Astrocyte (in vitro differentiated cells and primary cell): ENCODE measurements at regions not wholly inside any gene's neighbourhood (a gene's known extent, or its start where the extent isn't known, plus 50 kb on each side); places are given as distances from the start of the nearest gene placed in this dataset.

Source experiments
- DNase-seq: peaks from one replicate; pipeline ENCODE4 v3.0.0-alpha.2; 2010; ENCODE audit warnings: low read depth
- FAIRE-seq: peaks from 2 replicates; lab custom pipeline; 2011; peaks lifted over from hg19 to GRCh38; lab: Jason Lieb, UNC
- H2AFZ ChIP-seq: 2 replicates; pipeline ENCODE4 v1.6.0; 2012; ENCODE audit warnings: low read depth, low read length, inconsistent platforms
- H3K27ac ChIP-seq: 2 replicates; pipeline ENCODE4 v1.5.1; 2011; ENCODE audit warnings: low read depth, low read length, inconsistent platforms
- H3K27me3 ChIP-seq: 2 replicates; pipeline ENCODE4 v1.6.0; 2011; ENCODE audit warnings: low read length, inconsistent platforms; ENCODE audit not compliant: insufficient read depth
- H3K36me3 ChIP-seq: 2 replicates; pipeline ENCODE4 v1.5.1; 2011; ENCODE audit warnings: low read length, inconsistent platforms; ENCODE audit not compliant: insufficient read depth
- H3K4me1 ChIP-seq: 2 replicates; pipeline ENCODE4 v1.5.1; 2011; ENCODE audit warnings: low read length, inconsistent platforms; ENCODE audit not compliant: insufficient read depth
- H3K4me2 ChIP-seq: 2 replicates; pipeline ENCODE4 v1.6.0; 2012; ENCODE audit warnings: low read length, inconsistent platforms
- H3K4me3 ChIP-seq: 2 replicates; pipeline ENCODE4 v1.5.1; 2011; ENCODE audit warnings: low read depth, mild to moderate bottlenecking, low read length, inconsistent platforms; ENCODE audit not compliant: insufficient read depth
- H3K79me2 ChIP-seq: 2 replicates; pipeline ENCODE4 v1.6.0; 2012; ENCODE audit warnings: mild to moderate bottlenecking, low read length, inconsistent platforms; ENCODE audit not compliant: insufficient read depth
- H3K9ac ChIP-seq: 2 replicates; pipeline ENCODE4 v1.6.0; 2012; ENCODE audit warnings: mild to moderate bottlenecking, low read length, inconsistent platforms
- H3K9me3 ChIP-seq: 2 replicates; pipeline ENCODE4 v1.5.1; 2012; ENCODE audit warnings: low read depth, mild to moderate bottlenecking, low read length, inconsistent platforms; ENCODE audit not compliant: insufficient read depth
- H4K20me1 ChIP-seq: 2 replicates; pipeline ENCODE4 v1.6.0; 2012; ENCODE audit warnings: low read length, inconsistent platforms; ENCODE audit not compliant: insufficient read depth
- H3K27ac Mint-ChIP-seq: one replicate; pipeline ENCODE4 v1.8.0; 2021; ENCODE audit warnings: mild to moderate bottlenecking, mixed read lengths; ENCODE audit not compliant: unreplicated experiment
- H3K27me3 Mint-ChIP-seq: one replicate; pipeline ENCODE4 v1.8.0; 2021; ENCODE audit warnings: low read depth, mixed read lengths; ENCODE audit not compliant: unreplicated experiment
- H3K36me3 Mint-ChIP-seq: one replicate; pipeline ENCODE4 v1.8.0; 2021; ENCODE audit warnings: low read depth, mixed read lengths; ENCODE audit not compliant: unreplicated experiment
- H3K4me1 Mint-ChIP-seq: one replicate; pipeline ENCODE4 v1.8.0; 2021; ENCODE audit warnings: low read depth, mixed read lengths; ENCODE audit not compliant: unreplicated experiment
- H3K4me3 Mint-ChIP-seq: one replicate; pipeline ENCODE4 v1.8.0; 2021; ENCODE audit warnings: mild to moderate bottlenecking, moderate library complexity, mixed read lengths; ENCODE audit not compliant: unreplicated experiment
- H3K9me3 Mint-ChIP-seq: one replicate; pipeline ENCODE4 v1.8.0; 2021; ENCODE audit warnings: mild to moderate bottlenecking, mixed read lengths; ENCODE audit not compliant: unreplicated experiment
- CTCF ChIP-seq: IDR thresholded peaks from 2 replicates; pipeline ENCODE4 v1.5.1; 2011; ENCODE audit warnings: low read depth, mild to moderate bottlenecking, inconsistent platforms, low read length, moderate library complexity; ENCODE audit not compliant: insufficient read depth
- EZH2 ChIP-seq: IDR thresholded peaks from 2 replicates; pipeline ENCODE4 v1.6.1; 2012; ENCODE audit warnings: mild to moderate bottlenecking, low read length, inconsistent platforms; ENCODE audit not compliant: insufficient read depth

GRCh38 chr18:29062921-29063320, 886.0 kb upstream of the CDH2 start:
- Histone ChIP-seq H3K79me2 (no peaks in the 10 kb centered on the region), H3K4me2 (no peak overlapping the region), H3K27me3 (no peaks in the 10 kb centered on the region), H3K27ac (no peak overlapping the region), H3K4me1 (no peaks in the 10 kb centered on the region), H3K9ac (no peak overlapping the region), H3K36me3 (no peaks in the 10 kb centered on the region), H3K9me3 (no peaks in the 10 kb centered on the region), H3K4me3 (no peak overlapping the region), H4K20me1 (no peaks in the 10 kb centered on the region), H2AFZ (no peak overlapping the region)
- Mint-ChIP-seq H3K9me3 (no peaks in the 10 kb centered on the region), H3K27me3 (no peaks in the 10 kb centered on the region), H3K4me3 (no peak overlapping the region), H3K27ac (no peak overlapping the region), H3K4me1 (peaks cover 3% of the 10 kb centered on the region), H3K36me3 (no peaks in the 10 kb centered on the region)
- peak; percentile 42 for DNase-seq
- TF ChIP-seq CTCF (no peak), EZH2 (no peak)
- FAIRE-seq = no peak

DNA sequence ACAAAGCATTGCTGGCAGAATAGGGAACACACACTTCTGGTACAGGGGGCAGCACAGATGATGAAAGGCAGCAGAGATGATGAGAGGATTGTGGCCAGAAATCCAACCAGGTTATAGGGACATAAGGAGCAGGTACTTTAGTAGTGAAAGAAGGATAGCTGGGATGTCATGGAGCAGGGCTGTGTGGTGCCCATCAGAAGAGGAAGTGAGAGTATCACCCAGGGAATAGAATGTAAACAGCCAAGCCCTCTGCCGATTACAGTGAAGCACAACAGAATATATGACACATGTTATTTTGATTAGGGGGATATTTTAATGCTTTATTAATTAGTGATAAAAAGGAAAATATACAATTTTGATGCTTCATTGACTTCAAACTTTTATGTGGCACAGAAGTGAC, 883.4 kb upstream of the CDH2 start:
- H4K20me1 ChIP-seq = no peaks in the 10 kb centered on the region
- no peaks in the 10 kb centered on the region for H3K4me1 ChIP-seq
- H3K9me3 Mint-ChIP-seq = no peaks in the 10 kb centered on the region
- H3K4me3 Mint-ChIP-seq = no peak overlapping the region
- FAIRE-seq (no peak), DNase-seq (no peak)
- H3K4me2 ChIP-seq = no peak overlapping the region
- no peaks in the 10 kb centered on the region for H3K9me3 ChIP-seq
- no peaks in the 10 kb centered on the region for H3K36me3 ChIP-seq
- H2AFZ ChIP-seq = no peak overlapping the region
- H3K27ac Mint-ChIP-seq = no peak overlapping the region
- H3K4me3 ChIP-seq = no peak overlapping the region
- TF ChIP-seq CTCF (no peak), EZH2 (no peak)
- no peaks in the 10 kb centered on the region for H3K27me3 Mint-ChIP-seq
- no peak overlapping the region for H3K9ac ChIP-seq
- H3K27ac ChIP-seq = no peak overlapping the region
- no peaks in the 10 kb centered on the region for H3K27me3 ChIP-seq
- peaks cover 3% of the 10 kb centered on the region for H3K4me1 Mint-ChIP-seq
- no peaks in the 10 kb centered on the region for H3K79me2 ChIP-seq
- no peaks in the 10 kb centered on the region for H3K36me3 Mint-ChIP-seq

- Mint-ChIP-seq H3K9me3 (peaks cover 3% of the 10 kb centered on the region), H3K36me3 (no peaks in the 10 kb centered on the region), H3K4me3 (no peak overlapping the region), H3K27me3 (no peaks in the 10 kb centered on the region), H3K4me1 (no peaks in the 10 kb centered on the region), H3K27ac (no peak overlapping the region)
- Histone ChIP-seq H3K36me3 (no peaks in the 10 kb centered on the region), H3K4me1 (no peaks in the 10 kb centered on the region), H2AFZ (no peak overlapping the region), H3K4me2 (no peak overlapping the region), H3K27me3 (no peaks in the 10 kb centered on the region), H3K9ac (no peak overlapping the region), H4K20me1 (no peaks in the 10 kb centered on the region), H3K27ac (no peak overlapping the region), H3K9me3 (no peaks in the 10 kb centered on the region), H3K4me3 (no peak overlapping the region), H3K79me2 (no peaks in the 10 kb centered on the region)
- TF ChIP-seq CTCF (no peak), EZH2 (no peak)
- no peak for FAIRE-seq
- no peak for DNase-seq
These were observed 880.8 kb upstream of the CDH2 start for GRCh38 chr18:29057703-29058102.
